ENCODE measurements at regions not wholly inside any gene's neighbourhood (a gene's known extent, or its start where the extent isn't known, plus 50 kb on each side); places are given as distances from the start of the nearest gene placed in this dataset.

DNA sequence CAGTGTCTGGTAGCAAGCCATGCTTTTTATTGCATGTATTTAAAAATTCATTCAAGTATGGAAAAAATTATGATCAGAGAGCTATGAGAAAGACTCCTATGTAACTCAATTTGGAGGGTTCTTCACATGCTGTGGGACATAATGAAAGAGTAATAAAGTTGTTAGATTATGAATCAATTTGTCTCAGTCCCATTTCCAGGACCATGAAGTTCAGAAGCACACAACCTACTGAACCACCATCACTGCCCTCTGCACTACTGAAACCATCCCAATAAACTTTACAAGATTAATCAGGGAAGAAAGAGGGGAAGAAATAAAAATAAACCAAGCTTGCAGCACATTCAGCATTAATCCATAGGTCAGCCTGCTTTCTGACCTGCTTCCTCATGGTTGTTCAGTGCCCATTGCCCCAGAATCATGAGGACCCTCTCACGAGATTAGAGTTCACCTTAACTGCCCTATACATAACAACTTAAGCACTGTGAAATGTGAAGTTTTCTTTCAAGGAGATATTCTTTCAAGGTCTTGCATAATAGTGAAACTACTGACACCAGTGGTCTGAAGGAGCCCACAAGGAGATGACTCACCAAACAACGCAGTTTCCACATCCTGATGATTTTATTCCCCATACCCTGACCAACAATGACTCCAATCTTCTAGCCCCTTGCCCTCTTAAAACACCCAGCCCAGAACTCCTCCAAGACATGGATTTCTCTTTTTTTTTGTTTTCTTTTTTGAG lies 171.5 kb upstream of the ADCY1 start:
- peak; percentile 86 for ATAC-seq (ENCODE audit: low read depth)
- H3K36me3 ChIP-seq (ENCODE audit: low read depth), result no peaks in the 10 kb centered on the region
- no peaks in the 10 kb centered on the region for H3K27me3 ChIP-seq (ENCODE audit: insufficient read depth, poor library complexity, severe bottlenecking)
- no peaks in the 10 kb centered on the region for H3K4me1 ChIP-seq (ENCODE audit: insufficient read depth, poor library complexity, severe bottlenecking)
- H3K9me3 ChIP-seq (ENCODE audit: severe bottlenecking), result no peaks in the 10 kb centered on the region
- H3K4me3 ChIP-seq (ENCODE audit: severe bottlenecking), result no peak overlapping the region
- no peak for DNase-seq (ENCODE audit: low spot score)
- no peak overlapping the region for H3K27ac ChIP-seq (ENCODE audit: poor library complexity, severe bottlenecking)
- TF ChIP-seq, protein P1, sequence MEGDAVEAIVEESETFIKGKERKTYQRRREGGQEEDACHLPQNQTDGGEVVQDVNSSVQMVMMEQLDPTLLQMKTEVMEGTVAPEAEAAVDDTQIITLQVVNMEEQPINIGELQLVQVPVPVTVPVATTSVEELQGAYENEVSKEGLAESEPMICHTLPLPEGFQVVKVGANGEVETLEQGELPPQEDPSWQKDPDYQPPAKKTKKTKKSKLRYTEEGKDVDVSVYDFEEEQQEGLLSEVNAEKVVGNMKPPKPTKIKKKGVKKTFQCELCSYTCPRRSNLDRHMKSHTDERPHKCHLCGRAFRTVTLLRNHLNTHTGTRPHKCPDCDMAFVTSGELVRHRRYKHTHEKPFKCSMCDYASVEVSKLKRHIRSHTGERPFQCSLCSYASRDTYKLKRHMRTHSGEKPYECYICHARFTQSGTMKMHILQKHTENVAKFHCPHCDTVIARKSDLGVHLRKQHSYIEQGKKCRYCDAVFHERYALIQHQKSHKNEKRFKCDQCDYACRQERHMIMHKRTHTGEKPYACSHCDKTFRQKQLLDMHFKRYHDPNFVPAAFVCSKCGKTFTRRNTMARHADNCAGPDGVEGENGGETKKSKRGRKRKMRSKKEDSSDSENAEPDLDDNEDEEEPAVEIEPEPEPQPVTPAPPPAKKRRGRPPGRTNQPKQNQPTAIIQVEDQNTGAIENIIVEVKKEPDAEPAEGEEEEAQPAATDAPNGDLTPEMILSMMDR (IDR thresholded peaks at IDR 0.05; ENCODE audit: poor library complexity, severe bottlenecking), result no peak

DNA sequence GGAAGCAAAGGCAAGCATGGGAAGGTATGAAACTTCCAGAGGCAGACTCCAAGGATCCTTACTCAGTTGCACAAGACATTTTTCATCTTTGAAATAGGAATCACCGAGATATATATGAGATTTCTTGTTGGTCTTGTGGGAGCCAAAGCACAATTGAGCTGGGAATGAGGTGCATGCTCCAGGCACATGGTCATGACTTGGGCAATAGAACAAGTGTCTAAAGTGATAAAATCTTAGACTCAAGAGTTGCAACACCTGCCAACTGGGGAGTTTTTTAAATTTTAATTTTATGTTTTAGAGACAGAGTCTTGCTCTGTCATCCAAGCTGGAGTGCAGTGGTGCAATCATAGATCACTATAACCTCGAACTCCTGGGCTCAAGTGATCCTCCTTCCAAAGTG lies 169.5 kb upstream of the ADCY1 start:
- TF ChIP-seq, protein P1 (IDR thresholded peaks at IDR 0.05; ENCODE audit: poor library complexity, severe bottlenecking), result no peak
- H3K27me3 ChIP-seq (ENCODE audit: insufficient read depth, poor library complexity, severe bottlenecking), result peaks cover 3% of the 10 kb centered on the region
- ATAC-seq (ENCODE audit: low read depth) (no peak), DNase-seq (ENCODE audit: low spot score) (no peak)
- H3K36me3 ChIP-seq (ENCODE audit: low read depth), result no peaks in the 10 kb centered on the region
- H3K9me3 ChIP-seq (ENCODE audit: severe bottlenecking), result no peaks in the 10 kb centered on the region
- H3K27ac ChIP-seq (ENCODE audit: poor library complexity, severe bottlenecking), result no peak overlapping the region
- no peak overlapping the region for H3K4me3 ChIP-seq (ENCODE audit: severe bottlenecking)
- H3K4me1 ChIP-seq (ENCODE audit: insufficient read depth, poor library complexity, severe bottlenecking), result no peaks in the 10 kb centered on the region

DNA sequence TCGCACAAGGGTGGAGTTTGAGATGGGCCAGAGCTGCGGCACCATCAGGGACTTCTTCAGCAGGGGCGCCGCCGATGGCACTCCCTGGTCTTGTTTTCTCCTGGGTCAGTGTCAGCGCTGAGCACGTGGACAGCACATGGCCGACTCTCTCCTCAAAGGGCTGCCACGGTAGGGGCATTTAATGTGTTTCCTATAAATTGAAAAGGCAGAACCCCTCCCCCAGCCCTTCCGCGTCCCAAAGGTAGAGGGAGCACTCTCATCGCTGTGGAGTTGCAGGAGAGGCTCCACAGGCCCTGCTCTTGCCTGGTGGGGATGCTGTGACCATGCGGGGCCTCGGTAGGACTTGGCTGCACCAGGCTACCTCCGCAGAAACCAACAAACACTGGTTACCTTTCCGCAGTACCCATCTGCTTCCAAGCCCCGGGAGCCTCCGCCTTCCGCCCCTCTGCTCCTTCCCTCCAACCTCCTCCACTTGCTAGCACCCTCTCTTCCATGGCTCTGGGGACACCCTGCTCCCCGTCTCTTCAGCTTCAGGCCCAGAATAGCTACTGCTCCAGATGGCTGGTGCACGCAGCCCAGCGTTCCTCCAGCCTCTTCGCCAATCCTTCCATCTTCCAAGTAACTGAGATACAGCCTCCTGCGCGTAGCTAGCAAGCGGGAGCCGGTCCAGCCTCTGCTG lies 166.3 kb upstream of the ADCY1 start:
- no peak overlapping the region for H3K4me3 ChIP-seq (ENCODE audit: severe bottlenecking)
- no peaks in the 10 kb centered on the region for H3K9me3 ChIP-seq (ENCODE audit: severe bottlenecking)
- TF ChIP-seq, protein P1 (IDR thresholded peaks at IDR 0.05; ENCODE audit: poor library complexity, severe bottlenecking), result no peak
- no peaks in the 10 kb centered on the region for H3K4me1 ChIP-seq (ENCODE audit: insufficient read depth, poor library complexity, severe bottlenecking)
- peaks cover 3% of the 10 kb centered on the region for H3K27me3 ChIP-seq (ENCODE audit: insufficient read depth, poor library complexity, severe bottlenecking)
- H3K36me3 ChIP-seq (ENCODE audit: low read depth), result no peaks in the 10 kb centered on the region
- DNase-seq (ENCODE audit: low spot score) (no peak), ATAC-seq (ENCODE audit: low read depth) (no peak)
- H3K27ac ChIP-seq (ENCODE audit: poor library complexity, severe bottlenecking), result no peak overlapping the region

DNA sequence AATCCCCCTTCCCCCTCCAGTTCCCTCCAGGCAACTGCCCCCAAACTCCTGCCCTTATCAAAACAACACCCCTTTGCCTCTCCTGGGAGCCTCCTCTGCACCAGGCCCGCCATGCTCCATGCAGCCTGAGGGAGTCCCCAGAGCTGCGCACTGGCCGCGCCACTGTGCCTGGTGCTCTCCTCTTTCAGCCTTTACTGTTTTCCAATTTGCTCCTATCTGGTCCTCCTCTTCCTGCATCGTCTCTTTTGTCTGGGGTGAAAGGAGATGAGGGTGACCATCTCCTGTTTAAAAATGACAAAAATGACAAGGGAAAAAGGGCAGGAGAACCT lies 165.8 kb upstream of the ADCY1 start:
- Histone ChIP-seq H3K4me1 (ENCODE audit: insufficient read depth, poor library complexity, severe bottlenecking) (no peaks in the 10 kb centered on the region), H3K36me3 (ENCODE audit: low read depth) (no peaks in the 10 kb centered on the region), H3K27ac (ENCODE audit: poor library complexity, severe bottlenecking) (no peak overlapping the region), H3K4me3 (ENCODE audit: severe bottlenecking) (no peak overlapping the region), H3K27me3 (ENCODE audit: insufficient read depth, poor library complexity, severe bottlenecking) (peaks cover 3% of the 10 kb centered on the region), H3K9me3 (ENCODE audit: severe bottlenecking) (no peaks in the 10 kb centered on the region)
- DNase-seq (ENCODE audit: low spot score), result no peak
- ATAC-seq (ENCODE audit: low read depth), result no peak
- TF ChIP-seq, protein P1 (IDR thresholded peaks at IDR 0.05; ENCODE audit: poor library complexity, severe bottlenecking), result no peak

DNA sequence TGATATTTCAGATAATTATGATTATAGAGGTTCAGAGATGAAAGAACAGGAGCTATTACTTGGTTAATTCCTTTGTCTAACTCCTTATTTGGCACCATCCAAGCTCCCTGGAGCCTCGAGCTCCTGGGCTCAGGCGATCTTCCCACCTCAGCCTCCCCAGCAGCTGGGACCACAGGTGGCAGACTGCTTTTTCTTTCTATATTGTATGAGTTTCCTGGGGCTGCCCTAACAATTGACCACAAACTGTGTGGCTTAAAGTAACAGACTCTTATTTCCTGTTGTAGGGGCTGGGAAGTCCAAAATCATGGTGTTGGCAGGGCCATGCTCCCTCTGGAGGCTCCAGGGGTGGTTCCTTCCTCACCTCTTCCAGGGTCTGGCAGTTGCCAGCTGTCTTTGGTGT lies 163.3 kb upstream of the ADCY1 start:
- Histone ChIP-seq H3K27me3 (ENCODE audit: insufficient read depth, poor library complexity, severe bottlenecking) (peaks cover 9% of the 10 kb centered on the region), H3K27ac (ENCODE audit: poor library complexity, severe bottlenecking) (no peak overlapping the region), H3K9me3 (ENCODE audit: severe bottlenecking) (no peaks in the 10 kb centered on the region), H3K36me3 (ENCODE audit: low read depth) (no peaks in the 10 kb centered on the region), H3K4me1 (ENCODE audit: insufficient read depth, poor library complexity, severe bottlenecking) (no peaks in the 10 kb centered on the region), H3K4me3 (ENCODE audit: severe bottlenecking) (no peak overlapping the region)
- TF ChIP-seq, protein P1 (IDR thresholded peaks at IDR 0.05; ENCODE audit: poor library complexity, severe bottlenecking), result no peak
- DNase-seq (ENCODE audit: low spot score), result no peak
- no peak for ATAC-seq (ENCODE audit: low read depth)

All from RWPE2 (cell line).